Sigmoid colon (tissue), 4 donors: ENCODE measurements at regions not wholly inside any gene's neighbourhood (a gene's known extent, or its start where the extent isn't known, plus 50 kb on each side); places are given as distances from the start of the nearest gene placed in this dataset.

Experiments
- CTCF ChIP-seq, 4 experiments: fragments of 450-650 bp in 3 of 4; fragments of 200-600 bp in 1 of 4; IDR thresholded peaks; one replicate each; pipeline ENCODE4 v1.5.1; 2016 to 2019; ENCODE audit warnings: antibody characterized with exemption in 4 of 4, mild to moderate bottlenecking in 3 of 4, moderate library complexity in 2 of 4
- EP300 ChIP-seq, 4 donors: sonication (generic); formaldehyde crosslinking; IDR thresholded peaks; one replicate each; pipeline ENCODE4 v1.6.1; 2017; ENCODE audit warnings: antibody characterized with exemption in 4 of 4
- POLR2A ChIP-seq, 2 donors: fragments of 450-650 bp; IDR thresholded peaks; one replicate each; pipeline ENCODE4 v1.6.1; 2016; ENCODE audit warnings: antibody characterized with exemption in 2 of 2, mild to moderate bottlenecking in 2 of 2, moderate library complexity in 2 of 2
- POLR2AphosphoS5 ChIP-seq, 4 donors: sonication (generic); formaldehyde crosslinking; IDR thresholded peaks; one replicate each; pipeline ENCODE4 v1.6.1; 2017; ENCODE audit warnings: antibody characterized with exemption in 4 of 4

- TF ChIP-seq POLR2AphosphoS5 (IDR thresholded peaks at IDR 0.05) (no peak), CTCF (IDR thresholded peaks at IDR 0.05) (no peak), EP300 (IDR thresholded peaks at IDR 0.05) (no peak), POLR2A (IDR thresholded peaks at IDR 0.05) (no peak)
These were observed 54.6 kb upstream of the ZNF32 start for GRCh38 chr10:43703286-43703685.
